ENCODE measurements at regions not wholly inside any gene's neighbourhood (a gene's known extent, or its start where the extent isn't known, plus 50 kb on each side); places are given as distances from the start of the nearest gene placed in this dataset.

- peaks cover 0 to 9% (median 5%) of the 10 kb centered on the region in 5 donors for H3K4me1 ChIP-seq (ENCODE audit: control insufficient read depth in 5 of 5, insufficient read depth in 5 of 5, low read length in 5 of 5)
- no peak overlapping the region for H3K4me3 ChIP-seq (ENCODE audit: low read depth in 1 of 5, low read length in 5 of 5)
- no peak overlapping the region for H3K27ac ChIP-seq (ENCODE audit: low read depth, low read length)
- no peaks in the 10 kb centered on the region for H3K27me3 ChIP-seq (ENCODE audit: control insufficient read depth in 5 of 5, insufficient read depth in 4 of 5, low read length in 5 of 5)
- H3K9ac ChIP-seq (ENCODE audit: low read length in 5 of 5), result no peak overlapping the region
- no peaks in the 10 kb centered on the region for H3K36me3 ChIP-seq (ENCODE audit: control insufficient read depth in 5 of 5, insufficient read depth in 5 of 5, low read length in 5 of 5)
- H3K9me3 ChIP-seq (ENCODE audit: control insufficient read depth in 5 of 5, low read length in 5 of 5), result peaks cover 0 to 3% (median 0%) of the 10 kb centered on the region in 5 donors
These were observed 127.6 kb upstream of the CCDC68 start for GRCh38 chr18:55086906-55087305.

GRCh38 chr18:55085557-55086285 is 126.5 kb upstream of the CCDC68 start:
- H3K27me3 ChIP-seq (ENCODE audit: control insufficient read depth in 5 of 5, insufficient read depth in 4 of 5, low read length in 5 of 5), result no peaks in the 10 kb centered on the region
- no peak overlapping the region for H3K9ac ChIP-seq (ENCODE audit: low read length in 5 of 5)
- H3K4me1 ChIP-seq (ENCODE audit: control insufficient read depth in 5 of 5, insufficient read depth in 5 of 5, low read length in 5 of 5), result peaks cover 0 to 9% (median 5%) of the 10 kb centered on the region in 5 donors
- H3K27ac ChIP-seq (ENCODE audit: low read depth, low read length), result no peak overlapping the region
- no peaks in the 10 kb centered on the region for H3K36me3 ChIP-seq (ENCODE audit: control insufficient read depth in 5 of 5, insufficient read depth in 5 of 5, low read length in 5 of 5)
- peaks cover 0 to 3% (median 0%) of the 10 kb centered on the region in 5 donors for H3K9me3 ChIP-seq (ENCODE audit: control insufficient read depth in 5 of 5, low read length in 5 of 5)
- H3K4me3 ChIP-seq (ENCODE audit: low read depth in 1 of 5, low read length in 5 of 5), result no peak overlapping the region

DNA sequence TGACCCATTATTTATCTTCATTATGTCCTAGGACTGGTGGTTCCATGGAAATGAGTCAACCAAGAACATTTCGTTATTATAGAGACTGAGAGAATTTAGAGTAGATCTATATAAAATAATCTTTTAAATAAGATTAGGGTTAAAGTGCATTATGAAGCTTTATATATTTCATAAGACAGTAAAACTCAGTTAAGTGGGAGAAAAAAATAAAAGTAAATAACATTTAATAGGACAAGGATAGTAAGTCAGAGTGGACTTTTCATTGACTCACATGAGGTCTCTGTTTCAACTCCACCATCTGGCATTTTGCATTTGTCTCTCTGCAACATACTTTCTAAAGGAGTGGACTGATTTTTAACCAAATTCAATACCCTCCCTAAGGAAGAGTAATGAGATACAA is 125.3 kb upstream of the CCDC68 start:
- H3K36me3 ChIP-seq (ENCODE audit: control insufficient read depth in 5 of 5, insufficient read depth in 5 of 5, low read length in 5 of 5), result no peaks in the 10 kb centered on the region
- H3K4me3 ChIP-seq (ENCODE audit: low read depth in 1 of 5, low read length in 5 of 5), result no peak overlapping the region
- no peak overlapping the region for H3K27ac ChIP-seq (ENCODE audit: low read depth, low read length)
- peaks cover 0 to 4% (median 0%) of the 10 kb centered on the region in 5 donors for H3K27me3 ChIP-seq (ENCODE audit: control insufficient read depth in 5 of 5, insufficient read depth in 4 of 5, low read length in 5 of 5)
- H3K9me3 ChIP-seq (ENCODE audit: control insufficient read depth in 5 of 5, low read length in 5 of 5), result peaks cover 0 to 2% (median 0%) of the 10 kb centered on the region in 5 donors
- H3K4me1 ChIP-seq (ENCODE audit: control insufficient read depth in 5 of 5, insufficient read depth in 5 of 5, low read length in 5 of 5), result peaks cover 0 to 9% (median 5%) of the 10 kb centered on the region in 5 donors
- no peak overlapping the region for H3K9ac ChIP-seq (ENCODE audit: low read length in 5 of 5)

- Histone ChIP-seq H3K4me1 (ENCODE audit: control insufficient read depth in 5 of 5, insufficient read depth in 5 of 5, low read length in 5 of 5) (peaks cover 0 to 7% (median 5%) of the 10 kb centered on the region in 5 donors), H3K27ac (ENCODE audit: low read depth, low read length) (no peak overlapping the region), H3K27me3 (ENCODE audit: control insufficient read depth in 5 of 5, insufficient read depth in 4 of 5, low read length in 5 of 5) (peaks cover 0 to 4% (median 2%) of the 10 kb centered on the region in 5 donors), H3K36me3 (ENCODE audit: control insufficient read depth in 5 of 5, insufficient read depth in 5 of 5, low read length in 5 of 5) (no peaks in the 10 kb centered on the region), H3K9ac (ENCODE audit: low read length in 5 of 5) (no peak overlapping the region), H3K9me3 (ENCODE audit: control insufficient read depth in 5 of 5, low read length in 5 of 5) (no peaks in the 10 kb centered on the region), H3K4me3 (ENCODE audit: low read depth in 1 of 5, low read length in 5 of 5) (no peak overlapping the region)
These were observed 124.2 kb upstream of the CCDC68 start for GRCh38 chr18:55083461-55083860.

GRCh38 chr18:55079481-55080355 is 120.5 kb upstream of the CCDC68 start:
- no peaks in the 10 kb centered on the region for H3K36me3 ChIP-seq (ENCODE audit: control insufficient read depth in 5 of 5, insufficient read depth in 5 of 5, low read length in 5 of 5)
- no peak overlapping the region for H3K27ac ChIP-seq (ENCODE audit: low read depth, low read length)
- peaks cover 0 to 4% (median 2%) of the 10 kb centered on the region in 5 donors for H3K27me3 ChIP-seq (ENCODE audit: control insufficient read depth in 5 of 5, insufficient read depth in 4 of 5, low read length in 5 of 5)
- no peak overlapping the region for H3K4me3 ChIP-seq (ENCODE audit: low read depth in 1 of 5, low read length in 5 of 5)
- peaks cover 0 to 6% (median 0%) of the 10 kb centered on the region in 5 donors for H3K4me1 ChIP-seq (ENCODE audit: control insufficient read depth in 5 of 5, insufficient read depth in 5 of 5, low read length in 5 of 5)
- H3K9me3 ChIP-seq (ENCODE audit: control insufficient read depth in 5 of 5, low read length in 5 of 5), result no peaks in the 10 kb centered on the region
- H3K9ac ChIP-seq (ENCODE audit: low read length in 5 of 5), result no peak overlapping the region

- Histone ChIP-seq H3K9me3 (ENCODE audit: control insufficient read depth in 5 of 5, low read length in 5 of 5) (no peaks in the 10 kb centered on the region), H3K36me3 (ENCODE audit: control insufficient read depth in 5 of 5, insufficient read depth in 5 of 5, low read length in 5 of 5) (no peaks in the 10 kb centered on the region), H3K27ac (ENCODE audit: low read depth, low read length) (no peak overlapping the region), H3K4me1 (ENCODE audit: control insufficient read depth in 5 of 5, insufficient read depth in 5 of 5, low read length in 5 of 5) (peaks cover 0 to 6% (median 0%) of the 10 kb centered on the region in 5 donors), H3K4me3 (ENCODE audit: low read depth in 1 of 5, low read length in 5 of 5) (no peak overlapping the region), H3K9ac (ENCODE audit: low read length in 5 of 5) (no peak overlapping the region), H3K27me3 (ENCODE audit: control insufficient read depth in 5 of 5, insufficient read depth in 4 of 5, low read length in 5 of 5) (peaks cover 0 to 4% (median 2%) of the 10 kb centered on the region in 5 donors)
These were observed 119.8 kb upstream of the CCDC68 start for GRCh38 chr18:55079067-55079466.

DNA sequence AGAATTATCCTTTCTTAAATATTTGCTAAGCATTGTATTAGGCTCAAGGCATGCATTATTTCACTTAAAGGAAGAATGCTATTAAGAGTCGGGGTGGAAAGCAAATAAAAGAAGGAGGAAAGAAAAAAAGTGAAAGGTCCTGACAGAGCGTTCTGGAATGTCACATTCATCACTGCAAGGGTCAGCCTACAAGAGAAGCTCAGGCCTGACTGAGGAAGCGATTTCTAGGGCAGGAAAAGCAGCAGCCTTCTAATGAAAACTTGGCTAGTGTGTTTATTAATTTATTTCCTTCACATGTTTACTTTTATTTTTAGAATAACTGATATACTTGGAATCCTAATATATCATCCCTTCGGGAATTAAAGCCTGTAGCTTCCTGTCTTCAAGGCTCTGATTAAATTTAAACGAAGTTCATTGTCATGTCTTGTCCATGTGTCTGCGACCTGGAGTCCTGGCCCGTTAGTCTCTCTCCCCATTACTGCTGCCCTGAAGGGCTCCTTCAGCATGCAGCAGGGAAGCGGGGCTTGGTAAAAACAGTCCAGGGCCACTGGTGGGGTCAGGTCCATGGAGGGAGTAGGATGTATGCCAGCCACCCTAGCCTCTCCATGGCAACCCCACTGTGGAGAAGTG is 119.2 kb upstream of the CCDC68 start:
- no peak overlapping the region for H3K27ac ChIP-seq (ENCODE audit: low read depth, low read length)
- peaks cover 0 to 4% (median 2%) of the 10 kb centered on the region in 5 donors for H3K27me3 ChIP-seq (ENCODE audit: control insufficient read depth in 5 of 5, insufficient read depth in 4 of 5, low read length in 5 of 5)
- no peak overlapping the region for H3K9ac ChIP-seq (ENCODE audit: low read length in 5 of 5)

DNA sequence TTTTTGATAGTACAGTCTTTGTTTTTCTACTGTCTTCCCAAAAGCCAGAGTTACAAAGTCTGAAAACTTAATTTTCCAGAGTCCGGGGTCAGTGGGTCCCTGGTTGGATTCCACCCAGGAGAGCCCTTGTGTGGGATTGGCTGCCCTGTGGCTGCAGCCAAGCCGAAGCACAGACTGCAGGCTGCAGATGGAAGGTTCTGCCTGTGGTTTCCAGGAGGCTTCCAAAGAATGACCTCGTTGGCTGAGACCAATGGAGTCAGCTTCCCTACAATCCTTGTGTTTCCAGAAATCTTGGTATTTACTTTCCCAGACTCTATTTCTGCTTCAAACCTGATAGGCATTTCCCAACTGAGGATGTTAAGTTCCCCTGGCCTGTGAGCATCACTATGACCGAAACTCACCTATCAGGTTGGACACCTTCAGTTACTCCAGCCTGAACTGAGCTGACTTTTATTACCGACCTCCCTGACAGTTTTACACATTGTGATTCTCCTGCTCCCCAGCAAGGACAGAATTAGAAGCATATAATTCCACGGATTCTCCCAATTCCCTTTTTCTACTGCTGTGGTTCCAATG is 117.5 kb upstream of the CCDC68 start:
- H3K9me3 ChIP-seq (ENCODE audit: control insufficient read depth in 5 of 5, low read length in 5 of 5), result no peaks in the 10 kb centered on the region
- H3K4me1 ChIP-seq (ENCODE audit: control insufficient read depth in 5 of 5, insufficient read depth in 5 of 5, low read length in 5 of 5), result peaks cover 0 to 6% (median 0%) of the 10 kb centered on the region in 5 donors
- no peak overlapping the region for H3K9ac ChIP-seq (ENCODE audit: low read length in 5 of 5)
- no peak overlapping the region for H3K27ac ChIP-seq (ENCODE audit: low read depth, low read length)
- no peak overlapping the region for H3K4me3 ChIP-seq (ENCODE audit: low read depth in 1 of 5, low read length in 5 of 5)
- peaks cover 0 to 4% (median 2%) of the 10 kb centered on the region in 5 donors for H3K27me3 ChIP-seq (ENCODE audit: control insufficient read depth in 5 of 5, insufficient read depth in 4 of 5, low read length in 5 of 5)
- H3K36me3 ChIP-seq (ENCODE audit: control insufficient read depth in 5 of 5, insufficient read depth in 5 of 5, low read length in 5 of 5), result no peaks in the 10 kb centered on the region

More for the DNA sequence above, 119.2 kb upstream of the CCDC68 start:
- no peaks in the 10 kb centered on the region for H3K36me3 ChIP-seq (ENCODE audit: control insufficient read depth in 5 of 5, insufficient read depth in 5 of 5, low read length in 5 of 5)
- H3K9me3 ChIP-seq (ENCODE audit: control insufficient read depth in 5 of 5, low read length in 5 of 5), result no peaks in the 10 kb centered on the region
- no peak overlapping the region for H3K4me3 ChIP-seq (ENCODE audit: low read depth in 1 of 5, low read length in 5 of 5)
- peaks cover 0 to 6% (median 0%) of the 10 kb centered on the region in 5 donors for H3K4me1 ChIP-seq (ENCODE audit: control insufficient read depth in 5 of 5, insufficient read depth in 5 of 5, low read length in 5 of 5)

GRCh38 chr18:55073834-55074233 is 114.6 kb upstream of the CCDC68 start:
- no peaks in the 10 kb centered on the region for H3K9me3 ChIP-seq (ENCODE audit: control insufficient read depth in 5 of 5, low read length in 5 of 5)
- peaks cover 0 to 4% (median 0%) of the 10 kb centered on the region in 5 donors for H3K4me1 ChIP-seq (ENCODE audit: control insufficient read depth in 5 of 5, insufficient read depth in 5 of 5, low read length in 5 of 5)
- H3K27ac ChIP-seq (ENCODE audit: low read depth, low read length), result no peak overlapping the region
- no peak overlapping the region for H3K4me3 ChIP-seq (ENCODE audit: low read depth in 1 of 5, low read length in 5 of 5)
- no peak overlapping the region for H3K9ac ChIP-seq (ENCODE audit: low read length in 5 of 5)
- H3K27me3 ChIP-seq (ENCODE audit: control insufficient read depth in 5 of 5, insufficient read depth in 4 of 5, low read length in 5 of 5), result no peaks in the 10 kb centered on the region
- H3K36me3 ChIP-seq (ENCODE audit: control insufficient read depth in 5 of 5, insufficient read depth in 5 of 5, low read length in 5 of 5), result no peaks in the 10 kb centered on the region
